ENCODE measurements at regions not wholly inside any gene's neighbourhood (a gene's known extent, or its start where the extent isn't known, plus 50 kb on each side); places are given as distances from the start of the nearest gene placed in this dataset.

DNA sequence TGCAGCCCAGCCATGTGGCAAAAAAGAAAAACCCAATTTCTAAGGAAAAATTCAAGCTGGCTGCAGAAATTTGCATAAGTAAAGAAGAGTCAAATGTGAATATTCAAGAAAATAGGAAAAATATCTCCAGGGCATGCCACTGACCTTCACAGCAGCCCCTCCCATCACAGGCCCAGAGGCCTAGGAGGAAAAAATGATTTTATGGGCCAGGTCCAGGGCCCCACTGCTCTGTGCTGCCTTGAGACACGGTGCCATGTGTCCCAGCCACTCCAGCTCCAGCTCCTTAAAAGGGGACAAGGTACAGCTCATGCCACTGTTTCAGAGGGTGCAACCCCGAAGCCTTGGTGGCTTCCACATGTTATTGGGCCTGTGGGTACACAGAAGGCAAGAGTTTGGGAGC is 182.7 kb upstream of the FGF16 start:
- ChIA-PET CTCF (no interaction called here), POLR2A (no interaction called here)
- H3K27me3 Mint-ChIP-seq (ENCODE audit: low read depth), result peaks cover 6% of the 10 kb centered on the region
- ATAC-seq, result no peak
- no peak overlapping the region for H3K27ac Mint-ChIP-seq
- H3K4me3 Mint-ChIP-seq, result no peak overlapping the region
- TF ChIP-seq FOXJ3 (CRISPR knock-in tag; IDR thresholded peaks at IDR 0.05; ENCODE audit: borderline replicate concordance), result no peak
- H3K36me3 Mint-ChIP-seq, result peaks cover 29% of the 10 kb centered on the region
- H3K9me3 Mint-ChIP-seq, result peaks cover 70% of the 10 kb centered on the region
- no peaks in the 10 kb centered on the region for H3K4me1 Mint-ChIP-seq
- DNase-seq (ENCODE audit: low spot score), result no peak

DNA sequence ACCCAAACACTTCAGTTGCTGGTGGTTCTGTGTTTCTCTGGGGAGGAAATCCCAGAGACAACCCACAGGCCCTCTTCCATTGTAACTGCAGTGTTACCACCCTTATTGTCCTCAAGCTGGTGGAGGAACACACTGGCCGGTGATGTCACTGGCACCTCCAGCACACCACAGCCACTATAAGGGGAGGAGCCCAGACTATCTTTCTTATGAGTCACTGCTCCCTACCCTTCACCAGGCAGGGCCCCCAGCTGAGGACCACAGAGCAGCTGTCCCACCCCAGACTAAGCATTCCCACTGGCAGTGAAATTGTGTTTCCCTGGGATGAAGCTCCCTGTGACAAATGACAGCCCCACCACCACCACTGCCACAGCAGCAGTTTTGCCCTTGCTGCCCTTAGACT is 171.8 kb upstream of the FGF16 start:
- H3K9me3 Mint-ChIP-seq, result peaks cover 29% of the 10 kb centered on the region
- no peak overlapping the region for H3K27ac Mint-ChIP-seq
- H3K4me1 Mint-ChIP-seq, result no peaks in the 10 kb centered on the region
- POLR2A ChIA-PET, result no interaction called here
- H3K36me3 Mint-ChIP-seq, result peaks cover 22% of the 10 kb centered on the region
- ATAC-seq (no peak), DNase-seq (ENCODE audit: low spot score) (no peak)
- H3K27me3 Mint-ChIP-seq (ENCODE audit: low read depth), result no peaks in the 10 kb centered on the region; the same call in 1 of the 2 replicates
- no peak for TF ChIP-seq ZNF232 (CRISPR knock-in tag; IDR thresholded peaks at IDR 0.05)
- TF ChIP-seq ESRRA (CRISPR knock-in tag; IDR thresholded peaks at IDR 0.05; ENCODE audit: borderline replicate concordance), result no peak
- no peak for TF ChIP-seq IRF2 (CRISPR knock-in tag; IDR thresholded peaks at IDR 0.05; ENCODE audit: borderline replicate concordance, low read depth)
- no peak for TF ChIP-seq FOXP1 (CRISPR knock-in tag; IDR thresholded peaks at IDR 0.05; ENCODE audit: borderline replicate concordance)
- no peak for TF ChIP-seq ZNF138 (CRISPR knock-in tag; conservative IDR thresholded peaks at IDR 0.05)
- no peak for TF ChIP-seq OVOL2 (CRISPR knock-in tag; IDR thresholded peaks at IDR 0.05; ENCODE audit: borderline replicate concordance)
- no peak for TF ChIP-seq NR3C1 (CRISPR knock-in tag; conservative IDR thresholded peaks at IDR 0.05; ENCODE audit: low read depth)
- TF ChIP-seq AFF4 (CRISPR knock-in tag; IDR thresholded peaks at IDR 0.05; ENCODE audit: borderline replicate concordance), result no peak
- TF ChIP-seq NFYB (CRISPR knock-in tag; conservative IDR thresholded peaks at IDR 0.05; ENCODE audit: low read depth), result no peak
- no peak for TF ChIP-seq TEAD4 (CRISPR knock-in tag; IDR thresholded peaks at IDR 0.05)
- TF ChIP-seq ZNF317 (CRISPR knock-in tag; IDR thresholded peaks at IDR 0.05; ENCODE audit: borderline replicate concordance, low read depth), result no peak
- CTCF ChIA-PET, result no interaction called here
- H3K4me3 Mint-ChIP-seq, result no peak overlapping the region

- ChIA-PET POLR2A (no interaction called here), CTCF (interaction anchor here (0.6 kb wide), 1 partner anchor 1890 kb away, joined by 4 read pairs; no protein-coding TSS in a partner anchor)
- Mint-ChIP-seq H3K36me3 (peaks cover 31% of the 10 kb centered on the region), H3K27ac (no peak overlapping the region), H3K4me1 (no peaks in the 10 kb centered on the region), H3K27me3 (ENCODE audit: low read depth) (no peaks in the 10 kb centered on the region), H3K4me3 (no peak overlapping the region), H3K9me3 (peaks cover 29% of the 10 kb centered on the region)
- no peak for DNase-seq (ENCODE audit: low spot score)
- ATAC-seq, result peak; percentile 79
- no peak for TF ChIP-seq ZBTB21 (CRISPR knock-in tag; IDR thresholded peaks at IDR 0.05; ENCODE audit: borderline replicate concordance)
These were observed 170.4 kb upstream of the FGF16 start for GRCh38 chrX:77276742-77277141.

DNA sequence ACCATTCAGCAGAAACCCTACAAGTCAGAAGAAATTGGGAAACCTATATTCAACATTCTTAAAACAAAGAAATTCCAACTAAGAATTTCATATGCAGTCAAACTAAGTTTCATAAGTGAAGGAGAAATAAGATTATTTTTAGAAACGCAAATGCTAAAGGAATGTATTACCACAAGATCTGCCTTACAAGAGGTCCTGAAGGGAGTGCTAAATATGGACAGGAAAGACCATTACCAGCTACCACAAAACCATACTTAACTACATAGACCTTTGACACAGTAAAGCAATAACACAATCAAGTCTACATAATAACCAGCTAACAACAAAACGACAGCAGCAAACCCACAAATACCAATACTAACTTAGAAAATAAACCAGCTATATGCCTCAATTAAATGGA is 169.3 kb upstream of the FGF16 start:
- ATAC-seq (no peak), DNase-seq (ENCODE audit: low spot score) (no peak)
- no peak overlapping the region for H3K4me3 Mint-ChIP-seq
- no peaks in the 10 kb centered on the region; the same call in 1 of the 2 replicates for H3K27me3 Mint-ChIP-seq (ENCODE audit: low read depth)
- H3K9me3 Mint-ChIP-seq, result peaks cover 32% of the 10 kb centered on the region
- H3K4me1 Mint-ChIP-seq, result no peaks in the 10 kb centered on the region
- peaks cover 25% of the 10 kb centered on the region for H3K36me3 Mint-ChIP-seq
- ChIA-PET CTCF (no interaction called here), POLR2A (no interaction called here)
- H3K27ac Mint-ChIP-seq, result no peak overlapping the region
- TF ChIP-seq, protein P1, sequence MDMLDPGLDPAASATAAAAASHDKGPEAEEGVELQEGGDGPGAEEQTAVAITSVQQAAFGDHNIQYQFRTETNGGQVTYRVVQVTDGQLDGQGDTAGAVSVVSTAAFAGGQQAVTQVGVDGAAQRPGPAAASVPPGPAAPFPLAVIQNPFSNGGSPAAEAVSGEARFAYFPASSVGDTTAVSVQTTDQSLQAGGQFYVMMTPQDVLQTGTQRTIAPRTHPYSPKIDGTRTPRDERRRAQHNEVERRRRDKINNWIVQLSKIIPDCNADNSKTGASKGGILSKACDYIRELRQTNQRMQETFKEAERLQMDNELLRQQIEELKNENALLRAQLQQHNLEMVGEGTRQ (CRISPR knock-in tag; IDR thresholded peaks at IDR 0.05), result no peak
- TF ChIP-seq ZNF121 (CRISPR knock-in tag; IDR thresholded peaks at IDR 0.05) (no peak), TEAD4 (CRISPR knock-in tag; IDR thresholded peaks at IDR 0.05) (no peak), AFF4 (CRISPR knock-in tag; IDR thresholded peaks at IDR 0.05; ENCODE audit: borderline replicate concordance) (no peak), E2F4 (CRISPR knock-in tag; IDR thresholded peaks at IDR 0.05; ENCODE audit: borderline replicate concordance, low read depth) (no peak), CBFB (CRISPR knock-in tag; IDR thresholded peaks at IDR 0.05; ENCODE audit: low read depth) (no peak)
- TF ChIP-seq, protein P2, sequence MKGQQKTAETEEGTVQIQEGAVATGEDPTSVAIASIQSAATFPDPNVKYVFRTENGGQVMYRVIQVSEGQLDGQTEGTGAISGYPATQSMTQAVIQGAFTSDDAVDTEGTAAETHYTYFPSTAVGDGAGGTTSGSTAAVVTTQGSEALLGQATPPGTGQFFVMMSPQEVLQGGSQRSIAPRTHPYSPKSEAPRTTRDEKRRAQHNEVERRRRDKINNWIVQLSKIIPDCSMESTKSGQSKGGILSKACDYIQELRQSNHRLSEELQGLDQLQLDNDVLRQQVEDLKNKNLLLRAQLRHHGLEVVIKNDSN (CRISPR knock-in tag; IDR thresholded peaks at IDR 0.05), result no peak

Data from WTC11 (cell line).